GM18868 (cell line): ENCODE measurements at regions not wholly inside any gene's neighbourhood (a gene's known extent, or its start where the extent isn't known, plus 50 kb on each side); places are given as distances from the start of the nearest gene placed in this dataset.
"Not testable (repeated sequence)": the region's sequence is repeated elsewhere in the genome, so short reads cannot be mapped to it uniquely, and the experiment has no call there.

Source experiments
- ATAC-seq: cut with Tn5 transposase; IDR thresholded peaks from one replicate; pipeline ENCODE4 v1.9.1; 2021; ENCODE audit warnings: mild to moderate bottlenecking, moderate library complexity; ENCODE audit not compliant: unreplicated experiment

DNA sequence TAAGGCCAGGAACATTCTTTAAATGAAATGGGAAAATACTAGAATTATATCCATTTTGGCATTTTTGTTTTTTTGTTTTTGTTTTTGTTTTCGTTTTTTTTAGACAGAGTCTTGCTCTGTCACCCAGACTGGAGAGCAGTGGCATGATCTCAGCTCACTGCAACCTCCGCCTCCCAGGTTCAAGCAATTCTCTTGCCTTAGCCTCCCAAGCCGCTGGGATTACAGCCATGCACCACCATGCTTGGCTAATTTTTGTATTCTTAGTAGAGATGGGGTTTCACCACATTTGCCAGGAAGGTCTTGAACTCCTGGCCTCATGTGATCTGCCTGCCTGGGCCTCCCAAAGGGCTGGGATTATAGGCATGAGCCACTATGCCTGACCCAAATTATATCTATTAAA lies 520.7 kb upstream of the RORB start:
- not testable (repeated sequence) for ATAC-seq

DNA sequence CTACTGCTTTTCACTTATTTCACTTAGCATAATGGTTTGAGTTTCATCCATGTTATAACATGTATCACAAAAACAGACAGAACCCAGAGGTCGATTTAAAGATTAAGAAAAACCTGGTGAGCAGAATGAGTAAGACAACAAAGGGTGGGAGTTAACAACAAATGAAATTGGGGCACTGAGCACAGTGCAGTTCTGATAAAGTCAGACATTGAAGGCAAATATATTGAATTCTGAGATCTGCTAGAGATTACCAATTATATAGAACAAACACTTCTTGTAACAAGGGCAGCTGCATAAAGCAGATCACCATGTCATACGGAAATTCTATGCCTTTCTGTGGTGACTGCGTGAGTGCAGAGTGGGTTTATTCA lies 517.3 kb upstream of the RORB start:
- ATAC-seq = no peak

DNA sequence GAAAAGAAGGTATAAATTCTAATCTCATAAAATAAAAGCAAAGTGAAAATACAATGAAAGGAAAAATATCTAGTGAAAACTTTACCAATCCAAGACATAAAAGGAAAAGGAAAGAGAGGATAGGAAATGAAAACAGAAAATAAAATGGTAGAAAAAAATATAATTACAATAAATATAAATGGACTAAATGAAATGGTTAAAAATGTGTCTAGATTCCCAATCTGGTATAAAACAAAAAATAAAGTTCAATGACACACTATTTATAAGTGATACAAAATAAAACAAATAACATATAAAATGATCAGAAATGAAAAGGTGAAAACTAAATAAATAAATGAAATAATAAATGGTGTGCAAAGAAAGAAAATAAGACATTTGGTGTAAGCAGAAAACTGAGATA lies 516.4 kb upstream of the RORB start:
- ATAC-seq = no peak

DNA sequence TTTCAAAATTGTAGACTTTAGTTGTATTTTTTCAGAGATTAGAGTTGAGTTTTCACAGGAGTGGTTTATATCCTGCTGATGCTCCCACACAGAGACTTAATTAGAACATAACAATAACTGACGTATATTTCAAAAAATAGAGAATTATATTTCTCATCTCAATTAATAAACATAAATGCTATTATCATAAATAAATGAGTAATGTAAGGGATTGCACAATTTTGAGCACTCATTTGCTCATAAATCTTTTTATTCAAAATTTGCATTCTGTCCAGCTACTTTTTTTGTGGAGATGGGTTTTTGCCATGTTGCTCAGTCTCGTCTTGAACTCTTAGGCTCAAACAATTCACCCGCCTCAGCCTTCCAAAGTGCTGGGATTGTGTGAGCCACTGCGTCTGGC lies 515.7 kb upstream of the RORB start:
- ATAC-seq = no peak

DNA sequence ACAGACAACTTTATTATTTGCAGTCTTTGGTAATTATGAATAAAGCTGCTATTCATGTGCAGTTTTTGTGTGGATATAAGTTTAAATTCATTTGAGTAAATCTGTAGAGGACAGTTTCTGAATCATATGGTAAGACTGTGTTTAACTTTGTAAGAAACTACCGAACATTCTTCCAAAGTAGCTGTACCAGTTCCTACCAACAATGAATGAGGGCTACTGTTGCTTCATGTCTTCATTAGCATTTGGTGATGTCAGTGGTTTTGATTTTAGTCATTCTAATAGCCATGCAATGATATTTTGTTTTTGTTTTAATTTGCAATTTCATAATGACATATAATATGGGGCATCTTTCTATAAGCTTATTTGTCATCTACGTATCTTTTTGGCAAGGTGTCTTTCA lies 501.3 kb upstream of the RORB start:
- no peak for ATAC-seq

DNA sequence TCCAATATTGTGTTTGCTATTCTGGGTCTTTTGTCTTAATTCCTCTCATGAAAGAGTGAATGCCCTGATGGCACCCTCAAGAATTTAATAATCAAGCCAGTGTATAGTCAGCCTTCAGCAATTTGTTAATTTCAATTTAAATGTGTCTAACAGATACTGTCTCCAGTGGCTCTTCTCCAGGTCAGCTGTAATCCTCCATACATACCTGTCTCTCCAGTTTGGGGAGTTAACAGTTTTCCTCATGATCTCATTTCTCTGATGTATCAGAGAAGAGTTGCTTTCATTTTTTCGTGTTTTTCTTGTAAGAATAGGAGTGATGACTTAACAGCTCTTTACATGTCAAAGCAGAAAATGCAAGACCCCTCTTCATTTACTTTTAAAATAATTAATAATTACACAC lies 500.3 kb upstream of the RORB start:
- ATAC-seq = no peak

DNA sequence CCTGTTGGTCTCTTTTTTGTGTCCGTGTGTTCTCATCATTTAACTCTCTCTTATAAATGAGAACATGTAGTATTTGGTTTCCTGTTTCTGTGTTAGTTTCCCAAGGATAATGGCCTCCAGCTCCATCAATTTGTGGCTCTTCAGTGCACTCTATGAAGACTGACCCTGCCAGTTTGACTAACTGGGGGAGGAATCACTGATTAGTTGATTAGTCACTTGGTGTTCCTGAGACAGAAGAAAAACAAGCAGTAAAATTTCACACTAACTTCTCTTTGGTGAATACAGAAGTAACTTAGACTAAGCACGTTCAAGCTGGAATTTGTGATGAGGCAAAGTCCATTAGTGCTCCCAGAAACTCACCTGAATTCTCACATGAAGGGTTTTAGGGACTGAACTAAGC lies 495.8 kb upstream of the RORB start:
- no peak for ATAC-seq

DNA sequence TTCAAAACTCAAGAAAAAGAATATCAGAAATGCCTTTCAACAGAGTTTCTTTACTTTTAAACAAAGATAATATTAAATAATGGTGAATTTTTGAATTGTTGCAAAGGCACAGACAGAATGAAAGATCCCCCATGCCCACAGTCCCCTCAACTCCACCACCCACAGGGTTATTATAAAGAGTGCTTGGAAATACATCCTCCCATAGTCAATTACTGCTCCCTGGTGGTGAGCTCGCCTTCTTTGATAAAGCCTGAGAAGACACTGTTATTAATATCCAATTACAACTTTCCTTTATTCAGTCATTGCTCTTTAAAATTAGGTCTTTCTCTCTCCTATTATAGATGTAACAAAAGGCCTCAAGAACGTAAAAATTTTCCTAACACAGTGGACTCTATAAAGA lies 490.2 kb upstream of the RORB start:
- ATAC-seq = no peak

DNA sequence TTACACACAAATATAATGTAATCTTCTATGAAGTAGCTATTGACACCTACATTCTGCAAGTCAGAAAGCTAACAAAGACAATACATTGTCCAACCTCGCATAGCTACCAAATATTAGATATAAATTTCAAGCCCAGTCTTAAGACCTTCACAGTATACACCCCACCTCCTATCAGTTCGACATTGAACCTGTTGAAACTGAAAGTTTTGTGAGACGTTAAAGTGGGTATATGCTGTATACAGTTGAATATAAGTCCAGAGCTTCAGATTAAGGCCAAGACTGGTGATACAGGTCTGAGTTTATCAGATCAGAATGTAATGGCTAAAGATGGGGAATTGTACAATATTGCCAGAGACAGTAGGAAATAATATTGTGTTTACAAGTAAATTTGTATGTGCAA lies 489.3 kb upstream of the RORB start:
- no peak for ATAC-seq

DNA sequence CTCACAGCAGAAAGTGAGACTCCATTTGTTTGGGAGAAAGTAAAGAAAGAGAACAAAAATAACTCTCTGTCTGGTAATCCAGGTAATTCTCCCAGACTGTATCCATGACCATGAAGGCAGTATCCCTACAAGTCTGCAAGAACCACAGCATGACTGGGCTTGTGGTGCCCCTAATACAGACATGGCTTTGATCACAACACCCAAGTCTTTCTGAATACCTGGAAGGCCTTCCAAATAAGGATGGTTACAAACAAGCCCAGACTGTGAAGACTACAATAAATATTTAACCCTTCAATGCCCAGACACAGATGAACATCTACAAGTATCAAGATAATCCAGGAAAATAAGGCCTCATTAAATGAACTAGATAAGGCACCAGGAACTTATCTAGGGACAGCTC lies 481.1 kb upstream of the RORB start:
- ATAC-seq = no peak

DNA sequence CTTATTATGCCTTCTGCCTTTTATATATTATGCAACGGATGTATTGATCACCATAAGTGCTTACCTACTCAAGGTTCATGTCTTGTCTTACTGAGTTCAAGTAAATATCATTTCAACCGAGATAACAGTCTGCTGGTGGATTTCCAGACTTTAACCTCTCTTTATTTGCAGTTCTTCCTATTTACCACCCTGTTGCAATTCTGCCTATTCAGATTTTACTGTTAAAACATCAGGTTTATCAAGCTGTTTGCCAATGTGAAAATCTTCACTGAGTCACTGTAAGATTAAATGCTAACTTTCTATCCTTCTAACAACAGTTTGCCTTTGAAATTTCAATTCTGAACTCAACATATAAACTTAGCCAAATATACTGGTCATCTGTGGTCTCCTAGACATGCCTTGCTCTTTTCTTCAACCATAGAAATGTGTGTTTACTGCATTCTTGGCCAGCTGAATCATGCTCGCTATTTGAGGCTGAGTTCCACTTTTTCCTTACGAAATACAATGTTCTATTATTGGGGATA lies 471.7 kb upstream of the RORB start:
- ATAC-seq = no peak

DNA sequence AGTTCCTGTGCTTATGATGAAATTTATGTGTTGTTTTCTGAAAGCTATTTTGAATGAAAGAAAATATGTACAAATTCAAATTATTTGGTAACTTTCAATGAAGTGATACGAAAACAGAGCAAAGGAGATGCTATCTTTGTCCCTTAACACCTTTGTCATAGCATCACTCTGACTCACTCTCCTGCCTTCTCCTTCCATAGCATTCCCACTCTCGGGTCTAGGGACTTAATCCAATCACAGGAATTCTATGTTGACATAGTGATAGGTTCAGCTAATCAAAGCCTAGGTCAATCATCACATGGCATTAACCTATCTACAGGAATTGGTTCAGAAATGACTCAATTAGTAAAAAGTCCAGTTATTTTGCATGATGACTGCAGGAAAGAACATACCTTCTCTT lies 464.7 kb upstream of the RORB start:
- no peak for ATAC-seq

DNA sequence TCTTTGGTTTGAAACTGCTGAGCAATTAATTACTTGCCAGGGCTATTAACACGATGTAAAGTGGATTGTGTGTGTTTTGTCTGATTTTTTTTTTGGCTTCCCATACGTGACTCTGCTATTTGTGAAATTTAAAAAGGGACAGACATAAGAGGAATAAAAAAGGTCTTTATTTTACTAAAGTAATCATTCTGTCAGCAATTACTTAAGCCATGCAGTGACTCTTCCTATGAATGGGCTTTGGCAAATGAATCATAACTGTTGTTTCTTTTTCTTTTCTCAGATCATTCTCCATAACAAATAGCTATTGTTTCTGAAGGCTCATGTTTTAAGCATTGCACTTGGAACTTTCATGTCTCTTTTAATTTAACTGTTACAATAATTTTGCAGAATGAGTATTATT lies 461.3 kb upstream of the RORB start:
- no peak for ATAC-seq

DNA sequence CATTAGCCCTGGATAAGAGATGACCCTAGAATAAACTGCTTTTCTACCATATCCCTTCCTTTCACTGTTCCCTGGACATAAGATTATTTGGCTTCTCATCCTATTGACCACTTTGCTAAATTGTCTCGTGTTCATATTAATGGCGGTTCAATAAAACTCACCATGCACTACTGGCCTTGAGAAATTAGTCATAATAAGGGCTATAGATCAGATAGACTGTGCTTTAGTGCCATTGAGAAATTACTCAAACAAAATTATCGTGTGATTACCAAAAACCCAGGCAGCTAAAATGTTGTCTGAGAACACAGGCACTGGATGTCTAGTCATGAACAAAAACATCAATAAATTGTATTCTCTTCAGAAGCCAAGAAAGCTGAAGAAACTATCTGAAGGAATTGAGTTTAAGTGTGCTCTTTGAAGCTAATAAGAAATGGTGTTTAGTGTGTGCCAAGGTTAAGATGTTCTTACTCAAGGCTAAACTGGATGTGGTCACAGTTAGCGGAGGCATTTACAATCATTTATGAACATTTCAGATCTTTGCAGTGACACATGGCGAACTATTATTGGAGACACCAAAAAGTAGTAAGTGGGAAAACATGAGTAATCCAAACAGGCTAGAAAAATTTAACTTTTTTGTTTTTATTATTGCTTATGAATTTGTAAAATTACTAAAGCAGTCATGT lies 460.4 kb upstream of the RORB start:
- ATAC-seq = no peak

DNA sequence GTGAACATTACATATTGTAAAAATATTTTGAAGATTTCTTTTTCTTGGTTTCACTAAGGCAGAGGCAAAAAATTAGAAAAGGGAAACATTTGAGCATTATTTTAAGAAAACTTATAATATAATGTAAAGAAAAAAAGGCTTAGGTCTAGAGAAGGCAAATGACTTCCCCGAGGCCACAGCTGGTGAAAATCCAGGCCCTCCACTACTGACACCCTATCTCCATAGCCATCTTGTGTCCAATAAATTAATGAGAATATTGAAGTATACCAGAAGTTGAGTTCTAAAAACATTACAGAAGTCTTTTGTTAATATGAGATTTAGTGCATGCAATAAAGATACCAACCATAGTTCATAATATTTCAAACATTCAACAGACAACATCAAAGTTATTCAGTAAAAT lies 459.9 kb upstream of the RORB start:
- ATAC-seq = no peak

DNA sequence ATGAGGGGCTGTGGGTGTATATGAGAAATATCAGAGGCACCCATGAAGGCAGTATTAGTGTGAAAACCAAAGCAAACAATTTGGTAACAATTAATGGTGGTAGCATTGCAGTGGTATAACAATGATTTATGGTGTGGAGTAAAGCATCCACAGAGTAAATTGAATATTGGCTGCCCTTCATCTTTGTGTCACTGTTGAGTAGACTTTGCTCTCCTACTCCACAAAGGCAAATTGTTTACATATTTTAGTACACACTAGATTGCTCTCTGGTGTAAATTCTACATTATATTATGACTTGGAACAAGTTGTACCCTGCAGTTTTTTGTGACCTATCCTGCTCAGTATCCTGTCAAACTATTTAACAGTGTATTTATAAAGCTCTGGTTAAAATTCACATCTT lies 455.5 kb upstream of the RORB start:
- no peak for ATAC-seq

DNA sequence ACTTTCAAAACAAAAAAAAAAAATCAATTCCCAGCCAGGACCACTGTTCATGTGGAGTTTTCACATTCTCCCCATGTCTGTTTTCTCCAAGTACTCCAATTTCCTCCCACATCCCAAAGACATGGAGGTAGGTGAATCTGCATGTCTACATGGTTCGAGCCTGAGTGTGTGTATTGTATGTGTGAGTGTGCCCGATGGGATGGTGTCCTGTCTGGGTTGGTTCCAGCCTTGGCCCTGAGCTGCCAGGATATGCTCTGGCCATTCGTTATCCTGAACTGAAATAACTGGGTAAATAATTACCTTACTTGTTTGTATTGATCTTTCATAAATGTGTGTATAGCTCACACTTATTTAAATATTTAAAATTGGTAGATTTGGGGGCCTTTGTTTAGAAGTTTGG lies 452.3 kb upstream of the RORB start:
- no peak for ATAC-seq

DNA sequence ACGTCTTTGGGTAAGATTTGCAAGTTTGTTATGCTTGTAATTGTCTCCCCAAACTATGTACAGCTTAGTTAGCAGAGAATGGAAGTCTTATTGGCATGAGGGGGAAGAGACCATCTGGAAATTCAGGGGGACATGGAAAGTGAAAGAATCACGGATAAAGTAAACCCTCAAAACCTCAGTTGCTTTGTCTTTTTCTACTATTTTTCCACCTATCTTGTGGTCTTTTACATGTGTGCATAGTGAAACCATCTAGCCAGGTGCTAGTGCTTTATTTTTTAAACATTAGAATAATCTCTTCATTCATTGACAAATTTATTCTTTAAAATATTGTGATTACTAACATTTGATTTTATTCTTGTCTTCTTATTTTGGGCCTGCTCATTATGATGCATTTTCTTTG lies 441.1 kb upstream of the RORB start:
- no peak for ATAC-seq

DNA sequence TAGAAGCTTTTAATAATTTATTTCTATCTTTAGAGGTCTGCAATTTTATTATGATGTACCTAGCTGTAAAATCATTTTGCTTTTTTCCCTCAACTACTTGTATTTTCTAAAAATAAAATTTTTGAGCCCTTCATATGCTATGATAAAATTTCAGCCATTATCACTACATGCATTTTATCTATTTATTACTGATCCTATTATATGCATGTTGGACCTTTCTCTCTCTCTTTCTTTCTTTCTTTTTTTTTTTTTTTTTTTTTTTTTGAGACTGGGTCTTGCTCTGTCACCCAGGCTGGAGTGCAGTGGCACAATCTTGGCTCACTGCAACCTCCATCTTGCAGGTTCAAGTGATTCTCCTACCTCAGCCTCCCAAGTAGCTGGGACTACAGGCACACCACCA lies 440.1 kb upstream of the RORB start:
- ATAC-seq = not testable (repeated sequence)

DNA sequence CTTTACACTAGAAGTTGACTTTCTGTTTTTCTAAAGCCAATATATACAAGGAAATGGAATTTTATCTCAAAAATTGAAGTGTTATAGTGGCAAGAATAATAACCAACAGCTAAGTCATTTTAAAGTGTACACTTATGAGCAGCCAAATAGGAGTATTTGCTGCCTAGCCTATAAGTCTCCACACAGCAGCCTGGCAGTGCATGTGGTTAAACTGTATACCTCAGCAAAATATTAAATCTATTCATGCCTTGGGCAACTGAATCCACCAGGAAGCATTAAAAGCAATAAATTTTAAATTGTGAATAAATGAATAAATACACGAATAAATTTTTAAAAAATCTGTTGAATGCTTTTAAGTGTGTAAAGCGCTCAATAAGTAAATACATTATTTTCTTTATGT lies 432.4 kb upstream of the RORB start:
- no peak for ATAC-seq

DNA sequence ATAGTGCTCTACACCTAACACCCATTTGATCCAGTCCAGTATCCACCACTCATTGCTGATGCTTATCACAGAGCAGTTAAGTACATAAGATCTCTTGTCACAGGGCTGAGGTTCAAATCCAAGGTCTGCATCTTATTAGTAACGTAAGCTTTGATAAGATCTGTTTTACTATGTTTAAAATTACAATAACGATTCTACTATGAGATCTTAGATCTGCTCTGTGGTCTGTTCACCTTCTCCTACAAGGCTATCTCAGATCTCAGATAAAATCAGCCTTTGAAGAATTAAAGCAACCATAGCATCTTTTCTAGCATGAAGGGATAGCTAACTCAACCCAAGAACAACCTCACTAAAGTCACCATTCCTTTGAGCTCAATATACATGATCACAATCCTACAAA lies 431.0 kb upstream of the RORB start:
- ATAC-seq = no peak

DNA sequence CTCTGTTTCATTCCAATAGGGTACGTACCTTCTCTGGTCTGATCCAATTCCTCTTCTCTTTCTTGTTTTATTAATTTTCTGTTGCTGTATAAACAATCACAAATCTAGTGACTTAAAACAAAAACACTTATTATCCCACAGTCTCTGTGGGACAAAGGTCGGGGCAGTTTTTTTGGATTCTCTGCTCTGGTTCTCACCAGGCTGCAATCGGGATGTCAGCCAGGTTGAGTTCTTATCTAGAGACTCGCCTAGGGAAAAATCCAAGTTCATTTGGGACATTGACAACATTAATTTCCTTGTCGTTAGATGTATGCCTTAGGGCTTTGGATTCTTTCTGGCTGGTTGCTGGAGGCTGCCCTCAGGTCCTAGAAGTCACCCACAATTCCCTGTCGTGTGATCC lies 430.5 kb upstream of the RORB start:
- no peak for ATAC-seq

DNA sequence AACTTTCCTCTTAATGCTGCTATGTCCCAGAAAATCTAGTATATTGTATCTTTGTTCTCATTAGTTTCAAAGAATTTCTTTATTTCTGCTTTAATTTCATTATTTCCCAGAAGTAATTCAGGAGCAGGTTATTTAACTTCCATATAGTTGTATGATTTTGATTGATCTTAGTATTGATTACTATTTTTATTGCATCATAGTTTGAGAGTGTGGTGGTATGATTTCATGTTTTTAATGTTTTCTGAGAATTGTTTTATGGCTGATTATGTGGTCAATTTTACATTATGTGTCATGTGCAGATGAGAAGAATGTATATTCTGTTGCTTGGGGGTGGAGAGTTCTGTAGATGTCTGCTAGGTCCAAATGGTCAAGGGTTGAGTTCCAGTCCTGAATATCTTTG lies 425.6 kb upstream of the RORB start:
- no peak for ATAC-seq
